HG02852 (cell line): ENCODE measurements at regions not wholly inside any gene's neighbourhood (a gene's known extent, or its start where the extent isn't known, plus 50 kb on each side); places are given as distances from the start of the nearest gene placed in this dataset.
"Not testable (repeated sequence)": the region's sequence is repeated elsewhere in the genome, so short reads cannot be mapped to it uniquely, and the experiment has no call there.

Experiments used
- ATAC-seq: cut with Tn5 transposase; IDR thresholded peaks from one replicate; pipeline ENCODE4 v1.9.1; 2021; ENCODE audit warnings: mild to moderate bottlenecking, moderate library complexity; ENCODE audit not compliant: unreplicated experiment

GRCh38 chr21:15932726-15933125, 202.9 kb downstream of the USP25 start:
- ATAC-seq: no peak

- no peak for ATAC-seq
Observed at GRCh38 chr21:15935530-15935929, 205.7 kb downstream of the USP25 start.

- ATAC-seq: no peak
Observed at GRCh38 chr21:15943009-15943666, 213.4 kb downstream of the USP25 start.

- ATAC-seq: no peak
Observed at GRCh38 chr21:15947677-15948076, 217.9 kb downstream of the USP25 start.

DNA sequence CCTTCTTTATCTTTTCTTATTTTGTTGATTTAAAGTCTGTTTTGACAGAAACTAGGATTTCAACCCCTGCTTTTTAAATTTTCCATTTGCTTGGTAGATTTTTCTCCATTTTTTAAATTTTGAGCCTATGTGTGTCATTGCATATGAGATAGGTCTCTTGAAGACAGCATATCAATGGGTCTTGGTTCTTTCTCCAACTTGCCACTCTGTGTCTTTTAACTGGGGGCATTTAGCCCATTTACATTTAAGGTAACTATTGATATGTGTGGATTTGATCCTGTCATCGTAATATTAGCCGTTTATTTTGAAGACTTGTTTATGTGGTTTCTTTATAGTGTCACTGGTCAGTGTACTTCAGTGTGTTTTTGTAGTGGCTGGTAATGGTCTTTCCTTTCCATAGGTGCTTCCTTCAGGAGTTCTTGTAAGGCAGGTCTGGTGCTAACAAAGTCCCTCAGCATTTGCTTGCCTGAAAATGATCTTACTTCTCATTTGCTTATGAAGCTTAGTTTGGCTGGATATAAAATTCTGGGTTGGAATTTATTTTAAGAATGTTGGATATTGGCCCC, 223.9 kb downstream of the USP25 start:
- no peak for ATAC-seq

DNA sequence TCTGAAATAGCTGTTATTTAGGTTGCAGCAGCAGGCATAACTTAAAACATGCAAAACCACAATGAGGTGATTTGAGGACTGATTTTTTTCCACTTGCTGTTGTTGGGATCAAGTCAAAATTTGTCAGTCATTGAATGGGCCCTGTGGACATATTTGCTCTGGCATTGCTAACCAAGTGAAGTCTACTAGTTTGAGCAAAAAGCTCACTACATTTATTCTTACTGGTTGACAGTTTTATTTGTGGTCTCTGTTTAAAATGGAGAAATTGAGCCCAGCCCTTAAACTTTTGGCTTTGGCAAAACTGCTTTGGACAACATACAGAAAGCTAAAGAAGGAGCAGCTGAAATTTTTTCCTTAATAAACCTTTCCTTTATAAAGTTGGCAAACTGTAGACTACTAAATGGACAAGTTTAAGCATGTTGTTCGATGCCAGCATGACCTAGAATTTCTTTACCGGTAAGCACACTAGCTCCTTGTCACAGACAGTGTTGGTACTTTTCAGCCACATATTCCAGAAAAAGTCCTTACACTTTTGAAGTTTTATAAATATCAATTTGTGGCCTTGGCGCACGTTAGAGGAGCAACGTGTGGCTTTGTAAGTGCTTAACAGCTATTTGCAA, 234.6 kb downstream of the USP25 start:
- no peak for ATAC-seq

- no peak for ATAC-seq
Observed at GRCh38 chr21:15966231-15966630, 236.4 kb downstream of the USP25 start.

DNA sequence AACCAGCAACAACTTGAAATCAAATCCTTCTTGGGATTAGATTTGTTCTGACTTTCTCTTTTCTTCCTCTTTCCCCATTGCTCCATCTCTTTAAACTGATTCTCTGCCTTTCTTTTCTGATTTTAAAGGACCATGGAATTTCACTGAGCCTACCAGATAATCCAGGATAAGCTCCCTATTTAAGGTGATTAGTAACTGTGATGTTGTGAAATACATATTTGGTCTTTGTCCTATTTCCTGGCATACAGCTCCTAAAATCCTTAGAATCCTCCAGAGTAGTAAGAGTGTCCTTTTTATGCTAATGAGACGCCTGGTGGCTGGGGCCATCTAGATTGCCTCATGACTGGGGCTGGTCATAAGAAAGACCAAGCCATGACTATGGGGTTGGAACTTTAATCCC, 236.9 kb downstream of the USP25 start:
- no peak for ATAC-seq

GRCh38 chr21:15967661-15968060, 237.9 kb downstream of the USP25 start:
- ATAC-seq: no peak

DNA sequence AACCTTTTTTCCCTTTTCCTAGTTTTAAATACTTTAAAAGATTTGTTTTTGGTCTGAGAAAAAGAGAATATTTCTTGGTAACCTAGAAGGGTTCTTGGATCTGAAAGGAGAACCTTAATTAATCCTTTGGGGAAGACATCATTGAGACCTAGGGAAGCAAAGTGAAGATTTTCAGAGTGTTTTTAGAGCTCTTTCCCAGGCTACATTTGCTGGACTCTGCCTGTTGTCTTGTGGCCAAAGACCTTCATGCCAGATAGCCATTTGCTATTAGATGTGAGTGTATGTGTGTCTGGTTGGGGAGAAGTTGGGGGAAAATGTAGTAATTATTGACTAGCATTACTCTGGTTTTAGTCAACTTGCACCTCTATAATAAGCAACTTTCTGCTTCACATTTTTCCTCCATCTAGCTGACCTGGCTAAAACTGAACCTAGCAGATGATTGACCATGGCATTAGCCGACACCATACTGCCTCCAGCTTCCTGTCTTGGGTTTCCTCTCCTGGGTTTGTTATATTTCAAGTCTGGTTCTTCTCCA, 239.1 kb downstream of the USP25 start:
- ATAC-seq: no peak

DNA sequence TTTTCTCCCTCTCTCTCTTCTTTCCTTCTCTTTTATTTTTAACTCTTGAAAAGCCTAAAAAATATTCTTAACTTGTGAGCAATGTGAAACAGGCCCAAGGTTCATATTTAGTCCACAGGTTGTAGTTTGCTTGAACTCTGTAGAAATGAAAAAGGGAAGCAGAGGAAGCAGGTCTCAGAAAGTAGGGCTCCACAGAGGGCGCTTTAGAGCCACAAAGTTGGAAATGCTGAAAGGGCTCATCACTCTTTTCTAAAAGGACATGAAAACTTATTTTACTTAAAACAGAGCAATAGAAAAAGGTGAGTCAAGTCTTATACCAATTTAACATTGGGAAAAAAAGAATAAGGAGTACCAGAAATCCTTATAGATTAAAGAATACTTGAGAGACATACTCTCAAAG, 247.0 kb downstream of the USP25 start:
- no peak for ATAC-seq

GRCh38 chr21:15978215-15978738, 248.5 kb downstream of the USP25 start:
- ATAC-seq: no peak

- not testable (repeated sequence) for ATAC-seq
Observed at GRCh38 chr21:15979493-15979892, 249.7 kb downstream of the USP25 start.

DNA sequence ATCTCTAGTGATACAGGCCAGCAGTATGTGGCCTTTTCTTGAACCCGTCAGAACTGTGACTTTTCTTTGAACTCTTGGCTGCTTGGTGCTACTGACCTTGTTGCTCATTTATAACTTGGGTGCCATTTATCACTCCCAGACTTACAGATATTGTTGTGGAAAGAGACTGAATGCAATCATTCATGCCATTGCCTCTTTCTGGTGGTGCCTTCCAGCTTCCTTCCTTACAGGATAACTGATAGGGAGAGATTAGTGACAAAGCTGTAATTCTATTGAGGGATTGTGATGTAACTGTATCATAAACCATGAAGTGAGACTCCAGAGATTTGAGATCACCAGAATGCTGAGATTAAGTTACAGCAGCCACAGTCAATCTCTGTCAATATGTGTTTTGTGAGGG, 256.5 kb downstream of the USP25 start:
- no peak for ATAC-seq

GRCh38 chr21:15992171-15992570, 262.4 kb downstream of the USP25 start:
- no peak for ATAC-seq

DNA sequence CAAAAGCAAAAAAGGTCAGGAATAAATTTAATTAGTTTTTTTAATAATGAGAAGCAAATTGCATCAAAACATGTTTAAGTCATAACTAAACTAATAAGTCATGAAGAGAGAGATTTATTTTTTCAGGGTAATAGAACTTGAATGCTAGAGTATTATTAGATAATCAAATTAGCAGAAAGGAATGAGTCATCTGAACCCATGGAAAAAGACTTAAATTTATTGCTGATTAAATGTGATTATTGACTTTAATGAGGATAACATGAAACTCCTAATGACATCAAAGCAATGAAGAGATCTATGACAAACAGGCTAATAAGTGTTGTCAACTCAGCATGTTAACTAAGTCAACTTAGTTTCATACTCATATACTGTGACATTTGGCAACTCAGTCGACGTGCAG, 264.2 kb downstream of the USP25 start:
- ATAC-seq: no peak

- no peak for ATAC-seq
Observed at GRCh38 chr21:15999741-16000140, 270.0 kb downstream of the USP25 start.

GRCh38 chr21:16002874-16003466, 273.2 kb downstream of the USP25 start:
- no peak for ATAC-seq

DNA sequence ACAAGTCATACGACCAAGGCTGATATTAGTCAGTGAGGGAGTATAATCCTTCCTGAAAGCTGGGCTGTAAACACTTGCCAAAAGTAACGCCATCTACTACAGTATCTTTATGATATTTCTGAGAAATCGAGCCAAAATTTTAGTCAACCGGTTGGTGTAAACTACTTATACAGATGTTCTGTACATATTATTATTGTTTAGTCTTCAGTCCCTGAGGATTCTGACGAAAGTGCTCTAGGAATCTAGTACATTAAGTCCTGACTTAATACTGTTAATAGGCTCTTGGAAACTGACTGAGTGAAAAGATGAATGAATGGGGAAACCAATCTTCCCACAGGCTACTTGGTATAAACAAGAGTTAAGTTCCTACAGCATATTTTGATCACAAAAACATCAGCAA, 274.3 kb downstream of the USP25 start:
- ATAC-seq: no peak

- ATAC-seq: no peak
Observed at GRCh38 chr21:16004523-16004922, 274.7 kb downstream of the USP25 start.

- ATAC-seq: no peak
Observed at GRCh38 chr21:16005996-16006395, 276.2 kb downstream of the USP25 start.

GRCh38 chr21:16007943-16008342, 278.2 kb downstream of the USP25 start:
- no peak for ATAC-seq
